Transverse colon (tissue), 4 donors: ENCODE measurements at regions not wholly inside any gene's neighbourhood (a gene's known extent, or its start where the extent isn't known, plus 50 kb on each side); places are given as distances from the start of the nearest gene placed in this dataset.

ENCODE experiments used
- DNase-seq: peaks from one replicate; pipeline ENCODE4 v3.0.0-alpha.2; 2019
- H3K27ac ChIP-seq, 4 donors: fragments of 200-600 bp; sonication (generic); 2 replicates each; pipeline ENCODE4 v1.5.1; 2016 to 2018; ENCODE audit warnings: inconsistent platforms in 4 of 4
- H3K27me3 ChIP-seq: fragments of 200-600 bp; sonication (generic); 2 replicates; pipeline ENCODE4 v1.5.1; 2017; ENCODE audit warnings: inconsistent platforms
- H3K36me3 ChIP-seq, 4 donors: fragments of 200-600 bp; sonication (generic); 2 replicates each; pipeline ENCODE4 v1.5.1; 2017 to 2019; ENCODE audit warnings: inconsistent platforms in 4 of 4
- H3K4me1 ChIP-seq, 4 donors: fragments of 200-600 bp; sonication (generic); 2 replicates each; pipeline ENCODE4 v1.5.1; 2017 to 2020; ENCODE audit warnings: inconsistent platforms in 4 of 4
- H3K4me3 ChIP-seq, 4 donors: fragments of 200-600 bp; sonication (generic); 1 replicate in 1 of 4; 2 replicates in 3 of 4; pipeline versions ENCODE4 v1.5.1 to v1.6.1; 2017 to 2019; ENCODE audit warnings: inconsistent platforms in 4 of 4
- H3K9me3 ChIP-seq, 2 donors: fragments of 200-600 bp; sonication (generic); 2 replicates each; pipeline ENCODE4 v1.5.1; 2017 to 2019; ENCODE audit warnings: inconsistent platforms in 2 of 2
- EP300 ChIP-seq: sonication (generic); formaldehyde crosslinking; IDR thresholded peaks from one replicate; pipeline ENCODE4 v1.6.1; 2017; ENCODE audit warnings: antibody characterized with exemption, low read depth
- POLR2A ChIP-seq: fragments of 450-650 bp; IDR thresholded peaks from one replicate; pipeline ENCODE4 v1.6.1; 2016; ENCODE audit warnings: antibody characterized with exemption, mild to moderate bottlenecking, moderate library complexity
- POLR2AphosphoS5 ChIP-seq, 3 donors: sonication (generic); formaldehyde crosslinking; IDR thresholded peaks; one replicate each; pipeline ENCODE4 v1.6.1; 2016; ENCODE audit warnings: antibody characterized with exemption in 3 of 3
- WGBS, 2 donors: methylation state at CpG; one replicate each; pipeline ENCODE4 v1.1.5; 2018; ENCODE audit warnings: low coverage in 1 of 2; 5-methylcytosine and 5-hydroxymethylcytosine counted together
- in situ Hi-C, 4 donors: fragments of 200-750 bp; cut with MboI; loops; one replicate each; pipeline versions ENCODE4 v1.15.0 to v1.15.1; 2017; ENCODE audit warnings: low sequenced_read_pairs in 3 of 4, low pct_ligation_motif_present in 1 of 4, low pct_unique_long_range_greater_than_20kb in 1 of 4
- intact Hi-C: fragments of 100-400 bp; cut with DNase I; formaldehyde crosslinking; loops from one replicate; pipeline ENCODE4 v1.15.1; 2023; ENCODE audit warnings: low total_unique reads
- TF ChIP-seq, protein P1 (sequence below), 5 experiments: fragments of 200-600 bp in 3 of 5; fragments of 450-650 bp in 2 of 5; sonication (generic) in 3 of 5; IDR thresholded peaks; 1 replicate in 2 of 5; 2 replicates in 3 of 5; pipeline ENCODE4 v1.5.1; 2016 to 2017; ENCODE audit warnings: antibody characterized with exemption in 5 of 5, inconsistent platforms in 3 of 5, mild to moderate bottlenecking in 2 of 5, moderate library complexity in 1 of 5

DNA sequence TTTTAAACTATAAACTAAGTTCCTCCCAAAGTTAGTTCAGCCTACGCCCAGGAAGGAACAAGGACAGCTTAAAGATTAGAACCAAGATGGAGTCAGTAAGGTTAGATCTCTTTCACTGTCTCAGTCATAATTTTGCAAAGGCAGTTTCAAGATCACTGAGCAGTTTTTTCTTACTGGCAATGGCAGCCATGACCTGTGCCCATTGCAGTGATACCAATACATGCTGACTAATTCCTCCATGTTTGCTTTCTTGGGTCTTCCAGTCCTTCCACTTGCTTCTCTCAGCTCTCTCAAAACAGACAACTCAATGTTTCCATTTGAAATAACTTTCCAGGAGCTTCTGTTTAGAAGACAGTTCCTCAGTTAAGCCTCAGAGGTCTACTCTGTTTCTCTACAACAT lies 79.5 kb downstream of the PCDH18 start:
- no peak for DNase-seq
- no peaks in the 10 kb centered on the region for H3K27me3 ChIP-seq
- no peak overlapping the region for H3K27ac ChIP-seq
- H3K4me1 ChIP-seq, result no peaks in the 10 kb centered on the region
- H3K36me3 ChIP-seq, result no peaks in the 10 kb centered on the region
- H3K4me3 ChIP-seq, result no peak overlapping the region
- intact Hi-C loops (loop anchor here (5.0 kb wide), 1 partner anchor 420 kb away; no protein-coding TSS in a partner anchor), in situ Hi-C loops (no loop called here)
- TF ChIP-seq, protein P1, sequence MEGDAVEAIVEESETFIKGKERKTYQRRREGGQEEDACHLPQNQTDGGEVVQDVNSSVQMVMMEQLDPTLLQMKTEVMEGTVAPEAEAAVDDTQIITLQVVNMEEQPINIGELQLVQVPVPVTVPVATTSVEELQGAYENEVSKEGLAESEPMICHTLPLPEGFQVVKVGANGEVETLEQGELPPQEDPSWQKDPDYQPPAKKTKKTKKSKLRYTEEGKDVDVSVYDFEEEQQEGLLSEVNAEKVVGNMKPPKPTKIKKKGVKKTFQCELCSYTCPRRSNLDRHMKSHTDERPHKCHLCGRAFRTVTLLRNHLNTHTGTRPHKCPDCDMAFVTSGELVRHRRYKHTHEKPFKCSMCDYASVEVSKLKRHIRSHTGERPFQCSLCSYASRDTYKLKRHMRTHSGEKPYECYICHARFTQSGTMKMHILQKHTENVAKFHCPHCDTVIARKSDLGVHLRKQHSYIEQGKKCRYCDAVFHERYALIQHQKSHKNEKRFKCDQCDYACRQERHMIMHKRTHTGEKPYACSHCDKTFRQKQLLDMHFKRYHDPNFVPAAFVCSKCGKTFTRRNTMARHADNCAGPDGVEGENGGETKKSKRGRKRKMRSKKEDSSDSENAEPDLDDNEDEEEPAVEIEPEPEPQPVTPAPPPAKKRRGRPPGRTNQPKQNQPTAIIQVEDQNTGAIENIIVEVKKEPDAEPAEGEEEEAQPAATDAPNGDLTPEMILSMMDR (IDR thresholded peaks at IDR 0.05), result no peak
- TF ChIP-seq POLR2A, result no peak
- no peak for TF ChIP-seq EP300
- WGBS, 2 donors, result 75 to 80% methylated on average over 1 of the region's 1 CpG
- H3K9me3 ChIP-seq, result no peaks in the 10 kb centered on the region

DNA sequence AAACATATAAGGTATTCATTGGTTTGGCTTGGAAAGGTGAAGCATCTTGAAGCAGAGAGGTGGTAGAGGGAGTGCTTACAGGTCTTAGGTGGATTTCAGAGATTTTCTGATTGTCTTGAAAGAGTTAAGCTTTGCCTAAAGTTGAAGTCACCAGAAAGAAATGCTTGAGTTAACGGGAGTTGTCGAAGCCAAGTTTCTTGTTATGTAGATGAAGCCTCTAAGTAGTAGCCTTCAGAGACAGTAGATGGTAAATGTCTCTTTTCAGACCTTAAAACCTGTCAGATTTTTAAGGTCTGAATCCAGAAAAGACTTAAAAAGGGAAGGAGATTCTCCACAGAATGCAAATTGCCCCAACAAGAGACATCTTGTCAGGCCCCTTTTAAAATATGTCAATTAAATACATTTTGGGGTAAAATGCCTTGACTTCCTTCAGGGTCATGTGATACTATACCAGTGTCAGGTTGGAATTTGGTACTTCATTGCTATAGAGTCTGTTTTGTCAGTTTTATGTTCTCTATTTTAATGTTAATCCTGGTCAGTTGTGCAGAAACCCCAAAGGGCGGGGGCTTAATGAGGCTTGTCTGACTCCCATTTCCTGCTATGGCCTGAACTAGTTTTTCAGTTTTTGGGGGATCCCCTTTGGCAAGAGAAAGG lies 81.0 kb downstream of the PCDH18 start:
- H3K9me3 ChIP-seq, result no peaks in the 10 kb centered on the region
- intact Hi-C loops, result loop anchor here (5.0 kb wide), 1 partner anchor 419 kb away; no protein-coding TSS in a partner anchor
- no peaks in the 10 kb centered on the region for H3K27me3 ChIP-seq
- DNase-seq, result no peak
- in situ Hi-C loops, result no loop called here
- WGBS, 2 donors, result 58 to 61% methylated on average over 3 of the region's 3 CpGs
- no peak overlapping the region for H3K4me3 ChIP-seq
- no peak for TF ChIP-seq EP300
- TF ChIP-seq, protein P1 (IDR thresholded peaks at IDR 0.05), result no peak
- no peak for TF ChIP-seq POLR2A
- TF ChIP-seq POLR2AphosphoS5 (IDR thresholded peaks at IDR 0.05), result no peak
- no peaks in the 10 kb centered on the region for H3K4me1 ChIP-seq
- H3K27ac ChIP-seq, result no peak overlapping the region
- no peaks in the 10 kb centered on the region for H3K36me3 ChIP-seq

DNA sequence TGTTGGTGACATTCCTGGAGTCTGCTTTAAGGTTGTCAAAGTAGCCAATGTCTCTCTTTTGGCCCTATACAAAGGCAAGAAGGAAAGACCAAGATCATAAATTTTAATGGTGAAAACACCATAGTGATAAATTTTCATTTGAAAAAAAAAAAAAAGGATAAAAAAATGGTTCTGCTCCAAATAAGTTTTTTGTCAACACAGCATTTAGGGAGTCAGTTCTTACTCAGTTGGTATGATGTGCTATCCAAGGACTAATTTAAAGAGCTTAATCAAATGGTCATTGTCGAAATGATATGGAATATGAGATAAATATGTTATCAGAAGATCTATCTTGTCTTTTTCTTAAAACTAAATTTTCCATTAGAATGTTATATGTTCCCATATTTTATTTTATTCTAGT lies 83.9 kb downstream of the PCDH18 start:
- no peak for TF ChIP-seq EP300
- no peak for TF ChIP-seq POLR2AphosphoS5 (IDR thresholded peaks at IDR 0.05)
- TF ChIP-seq POLR2A, result no peak
- TF ChIP-seq, protein P1 (IDR thresholded peaks at IDR 0.05), result no peak
- in situ Hi-C loops, result no loop called here
- DNase-seq, result no peak
- intact Hi-C loops, result no loop called here
- Histone ChIP-seq H3K4me3 (no peak overlapping the region), H3K4me1 (no peaks in the 10 kb centered on the region), H3K27ac (no peak overlapping the region), H3K27me3 (no peaks in the 10 kb centered on the region), H3K9me3 (no peaks in the 10 kb centered on the region), H3K36me3 (no peaks in the 10 kb centered on the region)
- 45 to 83% methylated on average over 1 of the region's 1 CpG for WGBS, 2 donors

DNA sequence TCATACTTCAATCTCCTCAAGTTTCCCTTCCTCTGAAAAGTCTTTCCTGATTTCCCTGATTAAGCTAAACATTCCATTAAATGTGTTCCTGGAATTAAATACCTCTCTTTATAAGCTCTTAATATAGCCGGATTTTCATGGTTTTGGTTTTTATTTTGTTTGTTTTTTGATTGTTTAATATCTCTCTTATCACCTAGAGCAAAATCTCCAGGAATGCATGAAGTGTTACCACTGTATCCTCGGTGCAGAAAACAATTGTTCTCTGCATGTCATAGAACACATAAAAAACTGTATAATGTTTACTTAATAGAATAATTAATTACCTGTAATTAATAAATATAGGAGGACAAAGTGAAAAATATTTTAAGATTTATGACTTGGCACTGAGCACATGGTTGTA lies 86.2 kb downstream of the PCDH18 start:
- Histone ChIP-seq H3K9me3 (no peaks in the 10 kb centered on the region), H3K27ac (no peak overlapping the region), H3K4me1 (no peaks in the 10 kb centered on the region), H3K27me3 (no peaks in the 10 kb centered on the region), H3K36me3 (no peaks in the 10 kb centered on the region), H3K4me3 (no peak overlapping the region)
- TF ChIP-seq POLR2AphosphoS5 (IDR thresholded peaks at IDR 0.05), result no peak
- no peak for TF ChIP-seq POLR2A
- TF ChIP-seq, protein P1 (IDR thresholded peaks at IDR 0.05), result no peak
- TF ChIP-seq EP300, result no peak
- DNase-seq, result no peak
- in situ Hi-C loops (no loop called here), intact Hi-C loops (no loop called here)
- WGBS, 2 donors, result 42 to 54% methylated on average over 2 of the region's 2 CpGs
